DMS53 treated with DMSO at 0.1 percent for 48 hours (cell line): ENCODE measurements at regions not wholly inside any gene's neighbourhood (a gene's known extent, or its start where the extent isn't known, plus 50 kb on each side); places are given as distances from the start of the nearest gene placed in this dataset.

ENCODE experiments used
- DNase-seq: peaks from one replicate; lab custom pipeline; 2025; ENCODE audit not compliant: unreplicated experiment; lab: John Stamatoyannopoulos, UW

DNA sequence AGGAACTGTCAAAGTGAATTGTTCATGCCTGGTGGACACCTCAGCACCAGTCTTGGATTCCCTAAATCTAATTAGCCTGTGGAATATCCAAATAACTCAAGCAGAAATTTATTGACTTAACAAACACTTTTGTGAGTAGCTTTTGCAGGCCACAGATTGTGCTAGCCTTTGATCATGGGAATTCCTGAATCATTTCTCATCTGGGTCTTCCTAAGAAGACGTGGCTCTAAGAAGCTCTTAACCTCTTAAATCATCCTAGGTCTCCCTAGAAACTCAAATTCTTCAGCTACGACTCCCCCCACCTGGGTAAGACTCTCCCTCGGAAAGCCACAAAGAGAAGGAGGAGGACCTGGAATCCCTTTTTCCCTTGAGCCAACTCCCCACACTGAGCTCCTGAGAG lies 53.8 kb upstream of the PSEN2 start:
- no peak for DNase-seq

- peak; percentile 94 for DNase-seq
Measured at GRCh38 chr1:226814751-226815537, 55.5 kb upstream of the PSEN2 start.

DNA sequence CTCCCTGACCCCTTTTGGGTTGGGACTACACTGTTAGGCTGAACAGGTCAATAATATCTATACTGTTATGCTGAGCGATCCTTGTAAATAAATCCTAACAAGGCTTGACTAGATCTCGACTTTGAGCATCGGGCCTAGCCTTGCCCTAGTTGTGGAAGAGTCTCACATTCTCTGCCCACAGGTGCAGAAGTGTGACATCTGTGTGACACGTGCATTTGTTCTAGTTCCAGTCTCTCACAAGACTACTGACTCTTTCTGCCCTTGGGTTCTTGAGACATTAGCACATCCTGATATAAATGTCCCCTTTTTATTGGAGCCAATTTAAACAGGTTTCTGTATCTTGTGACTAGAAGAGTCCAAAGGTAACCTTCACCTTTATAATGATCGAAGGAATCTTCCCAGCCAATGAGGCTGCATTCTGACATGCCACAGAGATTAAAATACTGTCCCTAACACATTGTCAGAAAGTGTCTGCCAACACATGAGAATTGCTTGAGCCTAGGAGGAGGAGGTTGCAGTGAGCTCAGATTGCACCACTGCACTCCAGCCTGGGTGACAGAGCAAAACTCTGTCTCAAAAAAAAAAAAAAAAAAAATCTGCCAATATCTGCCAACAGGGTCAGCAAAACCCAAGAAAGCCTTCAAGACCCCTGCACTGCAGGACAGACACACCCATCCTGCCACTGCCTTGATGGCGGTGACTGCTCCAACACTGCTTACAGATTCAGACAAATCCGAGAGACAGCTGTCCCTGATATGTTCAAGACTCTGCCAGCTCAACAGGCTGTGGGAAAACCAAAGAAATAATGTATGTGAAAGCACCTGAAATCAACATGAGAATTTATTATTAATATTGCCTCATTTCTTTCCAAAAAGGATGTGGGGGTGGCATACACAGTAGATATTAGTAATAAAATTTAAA lies 56.5 kb upstream of the PSEN2 start:
- no peak for DNase-seq

DNA sequence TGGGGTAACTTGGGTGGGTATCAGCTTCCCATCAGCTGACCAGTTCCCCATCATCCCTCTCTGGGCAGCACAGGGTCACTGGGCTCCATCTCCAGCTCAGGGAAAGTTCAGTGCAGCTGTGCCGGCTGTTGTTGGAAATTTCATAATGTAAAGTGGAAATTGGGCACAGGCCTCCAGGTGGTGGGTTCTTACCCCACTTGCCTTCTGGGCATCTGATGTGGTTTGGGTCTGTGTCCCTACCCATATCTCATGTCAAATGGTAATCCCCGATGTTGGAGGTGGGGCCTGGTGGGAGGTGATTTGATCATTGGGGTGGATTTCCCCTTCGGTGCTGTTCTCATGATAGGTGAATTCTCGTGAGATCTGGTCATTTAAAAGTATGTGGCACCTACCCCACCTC lies 59.7 kb upstream of the PSEN2 start:
- DNase-seq = no peak

- no peak for DNase-seq
Measured at GRCh38 chr1:226809785-226810571, 60.4 kb upstream of the PSEN2 start.

DNA sequence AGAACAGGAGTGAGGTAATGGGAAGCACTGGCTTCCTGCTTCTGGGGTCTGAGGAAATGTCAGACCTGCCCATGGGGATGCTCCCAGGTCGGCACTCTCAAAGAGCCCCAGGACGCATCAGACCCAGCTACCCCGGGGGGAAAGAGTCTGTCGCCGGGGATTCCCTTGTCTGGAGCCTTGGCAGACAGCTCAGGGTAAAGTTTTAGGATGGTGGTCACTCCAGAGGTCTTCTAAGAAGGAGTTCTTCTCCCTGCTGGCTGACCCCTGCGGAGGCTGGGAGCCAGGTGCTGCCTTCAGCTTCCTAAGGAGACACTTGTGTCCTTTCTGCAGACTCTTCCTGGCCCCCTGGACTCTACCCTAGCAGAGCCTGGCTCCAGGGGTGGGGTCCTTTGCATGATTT lies 61.9 kb upstream of the PSEN2 start:
- no peak for DNase-seq

DNA sequence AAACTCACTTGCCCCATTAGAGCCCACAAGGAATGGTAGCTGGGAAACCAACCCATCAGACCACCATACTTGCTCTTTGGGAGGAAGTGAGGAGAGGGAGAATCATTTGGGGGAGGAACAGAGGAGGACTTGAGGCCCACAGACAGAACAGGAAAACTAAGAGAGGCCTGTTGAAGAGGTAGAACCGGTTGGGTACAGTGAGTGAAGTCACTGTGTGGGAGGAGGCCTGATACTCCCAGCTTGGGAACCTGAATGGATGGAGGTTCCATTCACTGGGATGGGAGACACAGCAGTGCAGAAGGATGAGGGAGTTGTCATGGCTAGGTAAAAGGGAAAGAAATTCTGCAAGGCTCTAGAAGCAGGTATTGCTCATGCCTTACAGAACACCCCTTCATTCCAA lies 63.4 kb upstream of the PSEN2 start:
- DNase-seq = peak; percentile 31

DNA sequence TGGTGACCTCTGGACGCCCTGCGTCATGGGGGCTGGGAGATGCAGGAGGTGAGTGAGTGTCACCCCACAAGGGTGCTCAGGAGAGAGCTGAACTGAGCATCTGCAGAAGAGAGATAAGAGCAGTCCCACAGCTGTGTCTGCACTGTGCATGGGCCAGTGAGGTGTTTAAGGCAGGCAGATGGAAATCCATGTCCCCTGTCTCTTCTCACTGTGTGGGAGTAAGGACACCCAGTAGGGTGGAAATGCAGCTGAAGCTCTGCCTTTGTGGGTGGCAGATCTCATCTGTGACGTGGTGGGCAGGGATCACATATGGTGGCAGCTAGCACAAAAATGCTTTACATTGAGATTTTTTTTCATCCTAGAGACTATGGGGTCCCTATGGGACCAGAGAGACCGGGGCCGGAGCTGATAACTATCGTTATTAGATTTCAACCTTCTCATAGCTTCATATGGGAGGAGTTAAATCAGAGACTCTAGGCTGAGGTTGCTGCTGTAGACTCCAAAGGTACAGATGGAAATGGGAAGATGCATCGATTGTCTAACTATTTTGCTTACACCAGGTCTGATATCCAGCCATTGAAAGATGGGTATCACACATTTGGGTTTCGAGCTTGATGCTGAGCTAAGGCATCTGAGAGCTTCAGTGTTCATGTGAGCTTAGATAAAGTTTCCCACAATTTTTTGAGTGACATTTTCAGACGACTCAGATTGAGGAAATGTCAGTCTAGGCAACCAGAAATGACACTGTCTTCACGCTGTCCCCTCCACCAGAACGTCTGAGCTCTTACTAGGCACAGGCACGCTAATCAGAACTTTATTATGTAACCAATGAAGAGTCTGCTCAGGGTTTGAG lies 65.3 kb upstream of the PSEN2 start:
- no peak for DNase-seq

GRCh38 chr1:226800763-226801380 lies 61.8 kb upstream of the ITPKB start:
- no peak for DNase-seq

DNA sequence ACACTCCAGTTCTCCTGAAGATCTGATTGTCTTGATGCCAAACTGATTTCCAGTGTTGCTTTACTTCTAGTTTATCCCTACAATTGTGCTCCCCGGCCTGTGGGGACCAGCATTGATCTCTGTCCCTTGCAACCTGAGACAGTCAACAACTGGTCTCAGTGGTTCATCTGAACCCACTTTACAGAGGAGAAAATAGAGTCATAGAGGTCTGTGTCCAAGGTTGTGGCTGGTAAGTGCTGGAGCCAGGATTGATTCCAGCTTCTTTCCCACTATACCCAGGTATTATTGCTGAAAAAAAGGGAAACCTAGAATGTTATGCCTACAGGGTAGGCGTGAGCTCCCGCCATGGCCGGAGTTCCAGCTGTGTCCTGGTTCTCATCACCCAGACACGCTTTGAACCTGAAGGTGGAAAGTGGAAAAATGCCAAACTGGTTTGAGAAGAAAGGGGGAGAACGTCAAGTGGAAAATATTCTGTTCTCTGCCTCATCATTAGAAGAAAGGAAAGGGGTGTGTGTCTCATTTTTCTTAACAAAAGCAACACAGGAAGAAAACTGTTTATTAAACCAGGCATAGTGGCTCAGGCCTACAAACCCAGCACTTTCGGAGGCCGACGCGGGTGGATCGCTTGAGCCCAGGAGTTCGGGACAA lies 60.7 kb upstream of the ITPKB start:
- no peak for DNase-seq

DNA sequence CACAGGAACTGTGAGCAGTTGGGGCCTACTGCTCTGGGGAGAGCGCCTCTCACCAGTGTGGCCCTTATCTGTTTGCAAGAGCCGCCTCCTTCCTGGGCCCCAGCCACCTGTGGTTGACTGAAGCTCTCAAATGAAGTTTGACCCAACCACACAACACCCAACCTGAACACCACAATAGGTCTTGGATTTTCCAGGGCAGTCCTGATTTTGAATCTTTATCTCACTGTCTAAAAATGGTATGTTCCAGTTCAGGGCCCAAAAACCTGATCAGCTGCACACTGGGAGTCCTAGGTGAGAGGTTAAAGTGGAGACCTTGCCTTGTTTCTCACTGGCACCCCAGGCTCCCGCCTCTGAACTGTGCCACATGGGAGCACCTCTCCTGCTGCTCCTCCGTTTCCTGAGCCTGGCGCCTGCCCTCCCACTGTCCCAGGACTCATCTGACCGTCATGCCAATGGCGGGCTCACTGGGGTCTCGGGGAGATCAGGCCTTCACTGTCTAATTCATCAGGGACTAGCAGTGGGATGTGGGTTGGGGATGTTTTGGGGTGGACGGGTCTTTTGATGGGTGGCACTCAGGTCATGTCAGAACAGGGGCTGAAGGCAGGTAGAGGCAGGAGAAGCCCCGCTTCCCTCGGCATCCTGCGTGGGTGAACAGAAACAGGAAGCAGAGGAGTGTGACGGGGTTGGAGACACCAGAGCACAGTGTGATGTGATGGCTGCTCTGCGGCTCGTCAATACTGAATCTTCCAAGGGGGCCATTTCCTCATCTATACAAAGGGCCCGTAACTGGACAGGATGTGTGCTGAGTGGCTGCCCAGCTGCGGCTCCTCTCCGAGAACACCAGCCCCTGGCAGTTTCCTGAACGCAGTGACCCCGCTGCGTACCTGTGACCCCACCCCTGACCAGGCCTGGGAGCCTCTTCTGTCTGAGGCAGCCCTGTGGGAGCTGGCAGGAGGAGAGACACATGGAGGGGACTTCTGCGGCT lies 59.6 kb upstream of the ITPKB start:
- DNase-seq = no peak

- DNase-seq = no peak
Measured at GRCh38 chr1:226797151-226797550, 58.1 kb upstream of the ITPKB start.

- no peak for DNase-seq
Measured at GRCh38 chr1:226793620-226794276, 54.7 kb upstream of the ITPKB start.

GRCh38 chr1:226792368-226792767 lies 53.3 kb upstream of the ITPKB start:
- no peak for DNase-seq

DNA sequence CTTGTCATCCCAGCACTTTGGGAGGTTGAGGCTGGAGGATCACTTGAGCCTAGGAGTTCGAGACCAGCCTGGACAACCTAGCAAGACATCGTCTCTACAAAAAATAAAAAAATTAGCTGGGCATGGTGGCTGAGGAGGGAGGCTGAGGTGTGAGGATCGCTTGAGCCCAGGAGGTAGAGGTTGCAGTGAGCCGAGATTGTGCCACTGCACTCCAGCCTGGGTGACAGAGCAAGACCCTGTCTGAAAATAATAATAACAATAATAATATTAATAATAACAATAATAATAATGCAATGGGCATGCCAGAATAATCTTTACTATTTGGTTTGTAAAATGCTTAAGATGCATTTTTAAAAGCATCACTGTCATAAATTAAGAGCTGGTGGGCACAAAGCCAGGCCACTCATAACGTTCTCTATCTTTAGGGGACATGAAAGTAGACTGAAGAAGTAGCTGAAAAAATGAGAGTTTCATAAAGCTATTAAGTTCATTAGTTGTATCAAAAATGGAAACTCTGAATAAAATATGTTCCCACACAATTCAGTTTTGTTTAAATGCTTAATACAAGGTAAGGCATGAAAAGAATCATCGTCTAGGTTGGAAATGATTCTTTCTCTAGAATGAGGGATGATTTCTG lies 51.6 kb upstream of the ITPKB start:
- no peak for DNase-seq

- no peak for DNase-seq
Measured at GRCh38 chr1:226788965-226789364, 49.9 kb upstream of the ITPKB start.
